HG03025 (cell line): ENCODE measurements at regions not wholly inside any gene's neighbourhood (a gene's known extent, or its start where the extent isn't known, plus 50 kb on each side); places are given as distances from the start of the nearest gene placed in this dataset.
"Not testable (repeated sequence)": the region's sequence is repeated elsewhere in the genome, so short reads cannot be mapped to it uniquely, and the experiment has no call there.

ENCODE experiments used
- ATAC-seq: cut with Tn5 transposase; IDR thresholded peaks from one replicate; pipeline ENCODE4 v1.9.1; 2021; ENCODE audit warnings: mild to moderate bottlenecking, moderate library complexity; ENCODE audit not compliant: unreplicated experiment, low FRiP score

- ATAC-seq, result not testable (repeated sequence)
Observed at GRCh38 chr1:120282744-120283464, 106.6 kb upstream of the SEC22B start.

- ATAC-seq, result not testable (repeated sequence)
Observed at GRCh38 chr1:120278259-120278610, 101.9 kb upstream of the SEC22B start.

- not testable (repeated sequence) for ATAC-seq
Observed at GRCh38 chr1:120277428-120278258, 101.3 kb upstream of the SEC22B start.

- ATAC-seq, result not testable (repeated sequence)
Observed at GRCh38 chr1:120276710-120277109, 100.4 kb upstream of the SEC22B start.

GRCh38 chr1:120274438-120274837 is 98.1 kb upstream of the SEC22B start:
- not testable (repeated sequence) for ATAC-seq

- not testable (repeated sequence) for ATAC-seq
Observed at GRCh38 chr1:120273363-120273762, 97.0 kb upstream of the SEC22B start.

- ATAC-seq, result not testable (repeated sequence)
Observed at GRCh38 chr1:120272242-120272641, 95.9 kb upstream of the SEC22B start.

GRCh38 chr1:120271561-120272221 is 95.4 kb upstream of the SEC22B start:
- not testable (repeated sequence) for ATAC-seq

- not testable (repeated sequence) for ATAC-seq
Observed at GRCh38 chr1:120267894-120268551, 91.7 kb upstream of the SEC22B start.

- not testable (repeated sequence) for ATAC-seq
Observed at GRCh38 chr1:120264564-120264963, 88.2 kb upstream of the SEC22B start.

GRCh38 chr1:120262791-120263751 is 86.8 kb upstream of the SEC22B start:
- not testable (repeated sequence) for ATAC-seq

- ATAC-seq, result not testable (repeated sequence)
Observed at GRCh38 chr1:120257778-120258105, 81.4 kb upstream of the SEC22B start.

GRCh38 chr1:120257064-120257777 is 80.9 kb upstream of the SEC22B start:
- not testable (repeated sequence) for ATAC-seq

- not testable (repeated sequence) for ATAC-seq
Observed at GRCh38 chr1:120250756-120251155, 74.4 kb upstream of the SEC22B start.

- not testable (repeated sequence) for ATAC-seq
Observed at GRCh38 chr1:120248726-120249427, 72.6 kb upstream of the SEC22B start.

GRCh38 chr1:120248203-120248602 is 71.9 kb upstream of the SEC22B start:
- not testable (repeated sequence) for ATAC-seq

- not testable (repeated sequence) for ATAC-seq
Observed at GRCh38 chr1:120243867-120244266, 67.5 kb upstream of the SEC22B start.

- not testable (repeated sequence) for ATAC-seq
Observed at GRCh38 chr1:120242582-120242981, 66.3 kb upstream of the SEC22B start.
